Trophoblast cell (in vitro differentiated cells and primary cell): ENCODE measurements at regions not wholly inside any gene's neighbourhood (a gene's known extent, or its start where the extent isn't known, plus 50 kb on each side); places are given as distances from the start of the nearest gene placed in this dataset.

Experiments used
- DNase-seq, 2 donors: peaks; one replicate each; pipeline ENCODE4 v3.0.0-alpha.2; 2016
- H2AFZ ChIP-seq: 2 replicates; pipeline ENCODE4 v1.6.1; 2013; ENCODE audit warnings: low read length, moderate library complexity, mild to moderate bottlenecking; ENCODE audit not compliant: insufficient read depth, poor library complexity
- H2AK5ac ChIP-seq: 2 replicates; pipeline ENCODE4 v1.6.1; 2013; ENCODE audit warnings: mild to moderate bottlenecking, low read length
- H2BK120ac ChIP-seq: 2 replicates; pipeline ENCODE4 v1.6.1; 2013; ENCODE audit warnings: low read length, mild to moderate bottlenecking, moderate library complexity; ENCODE audit not compliant: insufficient read depth, poor library complexity
- H2BK12ac ChIP-seq: 2 replicates; pipeline ENCODE4 v1.6.1; 2013; ENCODE audit warnings: mild to moderate bottlenecking, low read length, moderate library complexity
- H2BK5ac ChIP-seq: 2 replicates; pipeline ENCODE4 v1.6.1; 2013; ENCODE audit warnings: low read length, low read depth, moderate library complexity, mild to moderate bottlenecking; ENCODE audit not compliant: poor library complexity
- H3K14ac ChIP-seq: 2 replicates; pipeline ENCODE4 v1.6.1; 2013; ENCODE audit warnings: mild to moderate bottlenecking, low read length
- H3K18ac ChIP-seq: 2 replicates; pipeline ENCODE4 v1.6.1; 2013; ENCODE audit warnings: mild to moderate bottlenecking, low read length
- H3K23ac ChIP-seq: 2 replicates; pipeline ENCODE4 v1.6.1; 2013; ENCODE audit warnings: low read length
- H3K27ac ChIP-seq: 2 replicates; pipeline ENCODE4 v1.5.1; 2013; ENCODE audit warnings: low read depth, mild to moderate bottlenecking, inconsistent platforms, low read length, moderate library complexity
- H3K27me3 ChIP-seq: 2 replicates; pipeline ENCODE4 v1.6.1; 2013; ENCODE audit warnings: inconsistent platforms, mild to moderate bottlenecking, low read length, moderate library complexity; ENCODE audit not compliant: insufficient read depth
- H3K36me3 ChIP-seq, 2 experiments: 1 replicate in 1 of 2; 2 replicates in 1 of 2; pipeline ENCODE4 v1.6.1; 2013; ENCODE audit warnings: low read length in 2 of 2, mild to moderate bottlenecking in 2 of 2, moderate library complexity in 1 of 2; ENCODE audit not compliant: insufficient read depth in 2 of 2, control insufficient read depth in 1 of 2
- H3K4ac ChIP-seq: 2 replicates; pipeline ENCODE4 v1.6.1; 2013; ENCODE audit warnings: low read depth, mild to moderate bottlenecking, low read length, moderate library complexity
- H3K4me1 ChIP-seq, 2 experiments: 1 replicate in 1 of 2; 2 replicates in 1 of 2; pipeline ENCODE4 v1.6.1; 2013; ENCODE audit warnings: low read length in 2 of 2, mild to moderate bottlenecking in 2 of 2, moderate library complexity in 1 of 2; ENCODE audit not compliant: insufficient read depth in 2 of 2, control insufficient read depth in 1 of 2
- H3K4me2 ChIP-seq: 2 replicates; pipeline ENCODE4 v1.6.1; 2013; ENCODE audit warnings: inconsistent platforms, mild to moderate bottlenecking, low read length, moderate library complexity
- H3K4me3 ChIP-seq: 2 replicates; pipeline ENCODE4 v1.5.1; 2013; ENCODE audit warnings: mild to moderate bottlenecking, low read depth, low read length, inconsistent platforms
- H3K79me1 ChIP-seq: one replicate; pipeline ENCODE4 v1.6.1; 2013; ENCODE audit warnings: low read length
- H3K79me2 ChIP-seq: 2 replicates; pipeline ENCODE4 v1.6.1; 2013; ENCODE audit warnings: low read length, mild to moderate bottlenecking; ENCODE audit not compliant: control insufficient read depth, insufficient read depth, poor library complexity
- H3K9ac ChIP-seq: 2 replicates; pipeline ENCODE4 v1.6.1; 2013; ENCODE audit warnings: mild to moderate bottlenecking, low read length
- H3K9me3 ChIP-seq: 2 replicates; pipeline ENCODE4 v1.6.1; 2013; ENCODE audit warnings: low read depth, mild to moderate bottlenecking, control low read depth, inconsistent platforms, low read length; ENCODE audit not compliant: insufficient read depth
- H4K12ac ChIP-seq: 2 replicates; pipeline ENCODE4 v1.6.1; 2013; ENCODE audit warnings: low read depth, mild to moderate bottlenecking, low read length, moderate library complexity
- H4K8ac ChIP-seq: 2 replicates; pipeline ENCODE4 v1.6.1; 2013; ENCODE audit warnings: low read depth, mild to moderate bottlenecking, low read length, moderate library complexity
- H4K91ac ChIP-seq: one replicate; pipeline ENCODE4 v1.6.1; 2013; ENCODE audit warnings: low read depth, mild to moderate bottlenecking, low read length, moderate library complexity
- WGBS: extraction: QIAGEN DNeasy Blood & Tissue Kit; methylation state at CpG from one replicate; pipeline ENCODE4 v1.1.7; 2013; ENCODE audit warnings: missing lambda C conversion rate; ENCODE audit not compliant: insufficient read length, insufficient coverage; ENCODE audit errors: extremely low coverage; 5-methylcytosine and 5-hydroxymethylcytosine counted together

DNA sequence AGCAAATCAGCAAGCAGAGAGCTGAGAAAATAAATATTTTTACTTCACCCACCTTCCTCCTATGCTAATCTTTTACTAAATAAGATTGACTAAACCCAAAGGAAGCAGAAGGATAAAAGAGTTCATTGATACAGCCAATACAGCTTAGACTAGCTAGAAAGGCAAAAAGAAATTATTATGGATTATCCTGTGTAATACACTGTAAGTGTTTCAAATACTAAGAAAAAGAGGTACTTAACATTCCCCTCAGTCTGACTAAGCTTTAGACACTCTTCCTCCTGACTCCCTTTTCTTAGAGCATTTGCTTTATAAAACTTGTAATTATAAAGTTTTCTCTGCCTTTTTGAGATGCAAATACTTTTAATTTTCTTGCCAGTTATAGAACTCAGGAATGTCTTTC is 848.9 kb upstream of the CADM2 start:
- Histone ChIP-seq H3K9me3 (no peaks in the 10 kb centered on the region), H2BK12ac (no peak overlapping the region), H3K18ac (no peak overlapping the region), H3K36me3 (no peaks in the 10 kb centered on the region), H3K4me2 (no peak overlapping the region), H2BK5ac (no peak overlapping the region), H3K79me2 (no peaks in the 10 kb centered on the region), H4K91ac (no peak overlapping the region), H3K27me3 (no peaks in the 10 kb centered on the region), H2AK5ac (no peak overlapping the region), H3K27ac (no peak overlapping the region), H3K4me1 (no peaks in the 10 kb centered on the region), H4K12ac (no peak overlapping the region), H3K4ac (no peak overlapping the region), H3K79me1 (no peaks in the 10 kb centered on the region), H3K9ac (no peak overlapping the region), H2AFZ (no peak overlapping the region), H3K4me3 (no peak overlapping the region), H2BK120ac (no peak overlapping the region), H3K23ac (no peak overlapping the region), H3K14ac (no peak overlapping the region), H4K8ac (no peak overlapping the region)
- DNase-seq = no peak

DNA sequence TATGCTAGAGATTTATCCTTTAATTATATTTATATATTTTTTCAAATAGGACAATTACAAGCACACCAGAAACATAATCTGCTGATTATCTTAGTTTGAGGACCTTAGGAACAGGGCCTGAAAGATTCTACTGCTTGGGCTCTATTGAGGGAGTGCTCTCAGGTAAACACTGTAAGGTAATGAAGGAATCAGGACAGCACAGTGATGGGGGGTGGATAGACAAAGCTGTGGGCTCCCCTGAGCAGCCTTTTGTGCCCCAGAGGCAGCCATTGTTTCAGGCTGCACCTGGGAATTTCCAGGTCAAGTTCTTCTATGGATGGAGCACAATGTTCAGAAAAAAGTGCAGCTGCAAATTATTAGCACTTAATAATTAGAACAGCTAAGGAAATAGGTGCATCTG is 848.0 kb upstream of the CADM2 start:
- Histone ChIP-seq H2BK12ac (no peak overlapping the region), H3K4me1 (no peaks in the 10 kb centered on the region), H3K18ac (no peak overlapping the region), H3K14ac (no peak overlapping the region), H4K91ac (no peak overlapping the region), H2AFZ (no peak overlapping the region), H3K27ac (no peak overlapping the region), H4K8ac (no peak overlapping the region), H2AK5ac (no peak overlapping the region), H3K27me3 (no peaks in the 10 kb centered on the region), H3K23ac (no peak overlapping the region), H3K79me2 (no peaks in the 10 kb centered on the region), H3K4ac (no peak overlapping the region), H3K4me2 (no peak overlapping the region), H2BK120ac (no peak overlapping the region), H3K9ac (no peak overlapping the region), H3K79me1 (no peaks in the 10 kb centered on the region), H3K4me3 (no peak overlapping the region), H2BK5ac (no peak overlapping the region), H4K12ac (no peak overlapping the region), H3K9me3 (no peaks in the 10 kb centered on the region), H3K36me3 (no peaks in the 10 kb centered on the region)
- DNase-seq = no peak

DNA sequence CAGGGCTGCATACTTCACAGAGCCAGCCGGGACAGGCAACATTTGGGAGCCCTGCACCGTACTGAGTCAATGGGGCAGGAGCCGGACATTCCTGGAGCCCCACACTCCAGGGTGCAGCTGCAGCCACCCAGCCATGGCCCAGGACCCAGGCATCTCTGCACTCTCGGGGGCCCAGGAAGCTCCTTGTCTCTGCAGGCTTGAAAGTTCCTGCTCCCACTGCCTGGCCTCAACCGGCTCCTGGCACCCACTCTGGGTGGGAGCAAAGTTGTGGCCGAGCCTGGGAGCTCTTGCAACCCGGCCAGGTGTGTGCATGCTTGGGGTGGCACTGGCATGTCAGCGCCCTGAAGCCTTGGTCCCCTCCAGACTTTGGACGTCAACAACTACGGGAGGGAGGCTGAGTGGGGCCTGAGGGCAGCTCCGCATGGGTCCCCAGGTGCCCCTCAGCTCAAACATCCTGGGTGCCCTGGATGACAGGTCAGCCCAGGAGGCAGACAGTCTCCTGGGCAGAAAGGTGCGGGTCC is 833.5 kb upstream of the CADM2 start:
- no peak overlapping the region for H4K12ac ChIP-seq
- no peak overlapping the region for H2BK5ac ChIP-seq
- H2AFZ ChIP-seq = no peak overlapping the region
- H3K79me2 ChIP-seq = no peaks in the 10 kb centered on the region
- H3K4me2 ChIP-seq = no peak overlapping the region
- H3K4ac ChIP-seq = no peak overlapping the region
- no peak overlapping the region for H4K8ac ChIP-seq
- H3K27ac ChIP-seq = no peak overlapping the region
- no peak overlapping the region for H2AK5ac ChIP-seq
- no peak overlapping the region for H3K14ac ChIP-seq
- no peaks in the 10 kb centered on the region for H3K27me3 ChIP-seq
- no CpG with 5 or more reads among the region's 12 CpGs for WGBS
- H3K9ac ChIP-seq = no peak overlapping the region
- H4K91ac ChIP-seq = no peak overlapping the region
- H2BK120ac ChIP-seq = no peak overlapping the region
- no peak overlapping the region for H2BK12ac ChIP-seq
- H3K9me3 ChIP-seq = peaks cover 3% of the 10 kb centered on the region
- no peak overlapping the region for H3K23ac ChIP-seq
- DNase-seq = no peak
- no peaks in the 10 kb centered on the region for H3K4me1 ChIP-seq
- no peak overlapping the region for H3K18ac ChIP-seq
- no peaks in the 10 kb centered on the region for H3K36me3 ChIP-seq
- no peak overlapping the region for H3K4me3 ChIP-seq
- H3K79me1 ChIP-seq = no peaks in the 10 kb centered on the region

DNA sequence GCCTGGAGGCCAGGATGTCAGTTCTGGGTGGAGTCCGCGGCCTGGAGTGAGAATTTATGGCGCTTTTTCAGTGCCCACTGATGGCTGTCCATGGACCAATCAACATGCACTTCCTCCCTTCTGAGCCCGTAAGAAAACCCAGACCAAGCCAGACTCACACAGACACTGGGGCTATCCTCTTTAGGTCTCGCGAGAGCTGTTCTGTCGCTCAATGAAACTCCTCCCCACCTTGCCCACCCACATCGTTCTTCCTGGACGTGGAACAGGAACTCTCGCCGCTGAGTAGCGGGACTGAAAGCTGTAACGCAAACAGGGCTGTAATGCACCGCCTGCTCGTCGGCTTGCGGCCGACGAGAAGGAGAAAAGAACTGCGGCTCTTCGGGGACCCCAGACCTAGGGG is 833.0 kb upstream of the CADM2 start:
- Histone ChIP-seq H3K79me1 (no peaks in the 10 kb centered on the region), H3K4me2 (no peak overlapping the region), H2AK5ac (no peak overlapping the region), H3K9ac (no peak overlapping the region), H2AFZ (no peak overlapping the region), H3K9me3 (peaks cover 3% of the 10 kb centered on the region), H3K27ac (no peak overlapping the region), H3K36me3 (no peaks in the 10 kb centered on the region), H4K91ac (no peak overlapping the region), H2BK5ac (no peak overlapping the region), H2BK12ac (no peak overlapping the region), H3K4ac (no peak overlapping the region), H4K12ac (no peak overlapping the region), H3K4me3 (no peak overlapping the region), H3K79me2 (no peaks in the 10 kb centered on the region), H3K18ac (no peak overlapping the region), H3K4me1 (no peaks in the 10 kb centered on the region), H4K8ac (no peak overlapping the region), H2BK120ac (no peak overlapping the region), H3K14ac (no peak overlapping the region), H3K23ac (no peak overlapping the region), H3K27me3 (no peaks in the 10 kb centered on the region)
- no peak for DNase-seq
- no CpG with 5 or more reads among the region's 21 CpGs for WGBS
